Osteocyte (in vitro differentiated cells): ENCODE measurements at regions not wholly inside any gene's neighbourhood (a gene's known extent, or its start where the extent isn't known, plus 50 kb on each side); places are given as distances from the start of the nearest gene placed in this dataset.

ENCODE experiments used
- DNase-seq: peaks from one replicate; pipeline ENCODE4 v3.0.0; 2021; ENCODE audit warnings: mixed read lengths; ENCODE audit not compliant: unreplicated experiment; ENCODE audit errors: extremely low spot score
- H3K27ac Mint-ChIP-seq: one replicate; pipeline ENCODE4 v1.8.0; 2021; ENCODE audit warnings: mild to moderate bottlenecking, mixed read lengths; ENCODE audit not compliant: unreplicated experiment
- H3K27me3 Mint-ChIP-seq: one replicate; pipeline ENCODE4 v1.8.0; 2021; ENCODE audit warnings: mixed read lengths; ENCODE audit not compliant: unreplicated experiment
- H3K36me3 Mint-ChIP-seq: one replicate; pipeline ENCODE4 v1.8.0; 2021; ENCODE audit warnings: mixed read lengths; ENCODE audit not compliant: unreplicated experiment
- H3K4me1 Mint-ChIP-seq: one replicate; pipeline ENCODE4 v1.8.0; 2021; ENCODE audit warnings: mixed read lengths; ENCODE audit not compliant: unreplicated experiment
- H3K4me3 Mint-ChIP-seq: one replicate; pipeline ENCODE4 v1.8.0; 2021; ENCODE audit warnings: mild to moderate bottlenecking, moderate library complexity, mixed read lengths; ENCODE audit not compliant: unreplicated experiment
- H3K9me3 Mint-ChIP-seq: one replicate; pipeline ENCODE4 v1.8.0; 2021; ENCODE audit warnings: mixed read lengths; ENCODE audit not compliant: unreplicated experiment
- TF ChIP-seq, protein P1 (sequence below): fragments of 200-600 bp; sonication (generic); IDR thresholded peaks from 2 replicates; pipeline ENCODE4 v1.5.0; 2021; ENCODE audit warnings: antibody characterized with exemption, mild to moderate bottlenecking, moderate library complexity

GRCh38 chrX:75873993-75874392 lies 88.9 kb upstream of the MAGEE2 start:
- peaks cover 52% of the 10 kb centered on the region for H3K9me3 Mint-ChIP-seq
- no peak overlapping the region for H3K27ac Mint-ChIP-seq
- H3K36me3 Mint-ChIP-seq, result no peaks in the 10 kb centered on the region
- TF ChIP-seq, protein P1, sequence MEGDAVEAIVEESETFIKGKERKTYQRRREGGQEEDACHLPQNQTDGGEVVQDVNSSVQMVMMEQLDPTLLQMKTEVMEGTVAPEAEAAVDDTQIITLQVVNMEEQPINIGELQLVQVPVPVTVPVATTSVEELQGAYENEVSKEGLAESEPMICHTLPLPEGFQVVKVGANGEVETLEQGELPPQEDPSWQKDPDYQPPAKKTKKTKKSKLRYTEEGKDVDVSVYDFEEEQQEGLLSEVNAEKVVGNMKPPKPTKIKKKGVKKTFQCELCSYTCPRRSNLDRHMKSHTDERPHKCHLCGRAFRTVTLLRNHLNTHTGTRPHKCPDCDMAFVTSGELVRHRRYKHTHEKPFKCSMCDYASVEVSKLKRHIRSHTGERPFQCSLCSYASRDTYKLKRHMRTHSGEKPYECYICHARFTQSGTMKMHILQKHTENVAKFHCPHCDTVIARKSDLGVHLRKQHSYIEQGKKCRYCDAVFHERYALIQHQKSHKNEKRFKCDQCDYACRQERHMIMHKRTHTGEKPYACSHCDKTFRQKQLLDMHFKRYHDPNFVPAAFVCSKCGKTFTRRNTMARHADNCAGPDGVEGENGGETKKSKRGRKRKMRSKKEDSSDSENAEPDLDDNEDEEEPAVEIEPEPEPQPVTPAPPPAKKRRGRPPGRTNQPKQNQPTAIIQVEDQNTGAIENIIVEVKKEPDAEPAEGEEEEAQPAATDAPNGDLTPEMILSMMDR, result no peak
- no peaks in the 10 kb centered on the region for H3K4me1 Mint-ChIP-seq
- no peaks in the 10 kb centered on the region for H3K27me3 Mint-ChIP-seq
- DNase-seq, result no peak
- no peak overlapping the region for H3K4me3 Mint-ChIP-seq

DNA sequence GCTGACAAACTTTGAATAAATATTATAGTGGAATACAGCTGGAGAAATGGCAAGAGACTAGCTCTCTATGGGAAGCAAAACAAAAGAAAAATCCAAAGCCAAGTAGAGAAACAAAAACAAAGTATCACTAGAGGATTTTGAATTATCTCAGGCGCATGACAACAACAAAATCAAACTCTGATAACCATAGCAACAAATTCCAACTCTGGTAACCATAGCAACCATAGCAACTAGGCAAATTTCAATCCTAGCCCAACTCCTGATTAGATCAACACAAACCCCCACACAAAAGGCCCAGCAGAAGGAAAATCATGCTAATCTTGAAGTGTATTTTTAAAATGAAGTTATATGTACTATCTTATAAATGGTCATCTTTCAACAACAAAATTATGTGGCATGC lies 98.4 kb upstream of the MAGEE2 start:
- TF ChIP-seq, protein P1, result no peak
- Mint-ChIP-seq H3K4me3 (no peak overlapping the region), H3K9me3 (peaks cover 28% of the 10 kb centered on the region), H3K36me3 (no peaks in the 10 kb centered on the region), H3K27ac (no peak overlapping the region), H3K4me1 (no peaks in the 10 kb centered on the region), H3K27me3 (no peaks in the 10 kb centered on the region)
- no peak for DNase-seq

- Mint-ChIP-seq H3K4me1 (no peaks in the 10 kb centered on the region), H3K36me3 (no peaks in the 10 kb centered on the region), H3K27me3 (no peaks in the 10 kb centered on the region), H3K4me3 (no peak overlapping the region), H3K9me3 (peaks cover 40% of the 10 kb centered on the region), H3K27ac (no peak overlapping the region)
- TF ChIP-seq, protein P1, result no peak
- DNase-seq, result no peak
These were observed 102.8 kb upstream of the MAGEE2 start for GRCh38 chrX:75887833-75888232.

GRCh38 chrX:75892749-75893148 lies 107.7 kb upstream of the MAGEE2 start:
- Mint-ChIP-seq H3K27me3 (no peaks in the 10 kb centered on the region), H3K27ac (no peak overlapping the region), H3K9me3 (peaks cover 55% of the 10 kb centered on the region), H3K4me3 (no peak overlapping the region), H3K4me1 (no peaks in the 10 kb centered on the region), H3K36me3 (no peaks in the 10 kb centered on the region)
- DNase-seq, result no peak
- TF ChIP-seq, protein P1, result no peak

GRCh38 chrX:75893281-75893680 lies 108.2 kb upstream of the MAGEE2 start:
- no peaks in the 10 kb centered on the region for H3K27me3 Mint-ChIP-seq
- H3K9me3 Mint-ChIP-seq, result peaks cover 55% of the 10 kb centered on the region
- H3K27ac Mint-ChIP-seq, result no peak overlapping the region
- H3K36me3 Mint-ChIP-seq, result no peaks in the 10 kb centered on the region
- TF ChIP-seq, protein P1, result no peak
- H3K4me1 Mint-ChIP-seq, result no peaks in the 10 kb centered on the region
- H3K4me3 Mint-ChIP-seq, result no peak overlapping the region
- no peak for DNase-seq
